ENCODE measurements at regions not wholly inside any gene's neighbourhood (a gene's known extent, or its start where the extent isn't known, plus 50 kb on each side); places are given as distances from the start of the nearest gene placed in this dataset.

GRCh38 chr5:20554001-20554400 lies 566.0 kb upstream of the CDH18 start:
- DNase-seq (ENCODE audit: low spot score): no peak

GRCh38 chr5:20537911-20538703 lies 550.1 kb upstream of the CDH18 start:
- DNase-seq (ENCODE audit: low spot score): no peak

GRCh38 chr5:20536813-20537212 lies 548.8 kb upstream of the CDH18 start:
- no peak for DNase-seq (ENCODE audit: low spot score)

GRCh38 chr5:20536341-20536740 lies 548.3 kb upstream of the CDH18 start:
- DNase-seq (ENCODE audit: low spot score): no peak

- DNase-seq (ENCODE audit: low spot score): no peak
These were observed 540.5 kb upstream of the CDH18 start for GRCh38 chr5:20528471-20528870.

- no peak for DNase-seq (ENCODE audit: low spot score)
These were observed 537.1 kb upstream of the CDH18 start for GRCh38 chr5:20524991-20525529.

GRCh38 chr5:20522905-20523482 lies 535.0 kb upstream of the CDH18 start:
- no peak for DNase-seq (ENCODE audit: low spot score)

GRCh38 chr5:20515606-20516005 lies 527.6 kb upstream of the CDH18 start:
- no peak for DNase-seq (ENCODE audit: low spot score)

GRCh38 chr5:20514145-20514544 lies 526.1 kb upstream of the CDH18 start:
- no peak for DNase-seq (ENCODE audit: low spot score)

- DNase-seq (ENCODE audit: low spot score): no peak
These were observed 512.5 kb upstream of the CDH18 start for GRCh38 chr5:20500546-20500945.

GRCh38 chr5:20498926-20499325 lies 510.9 kb upstream of the CDH18 start:
- DNase-seq (ENCODE audit: low spot score): no peak

- no peak for DNase-seq (ENCODE audit: low spot score)
These were observed 510.1 kb upstream of the CDH18 start for GRCh38 chr5:20498102-20498501.

- DNase-seq (ENCODE audit: low spot score): no peak
These were observed 509.4 kb upstream of the CDH18 start for GRCh38 chr5:20497356-20497755.

- no peak for DNase-seq (ENCODE audit: low spot score)
These were observed 506.7 kb upstream of the CDH18 start for GRCh38 chr5:20494706-20495105.

- DNase-seq (ENCODE audit: low spot score): no peak
These were observed 498.8 kb upstream of the CDH18 start for GRCh38 chr5:20486826-20487225.

- DNase-seq (ENCODE audit: low spot score): no peak
These were observed 488.0 kb upstream of the CDH18 start for GRCh38 chr5:20476016-20476415.

- no peak for DNase-seq (ENCODE audit: low spot score)
These were observed 483.0 kb upstream of the CDH18 start for GRCh38 chr5:20470997-20471396.

GRCh38 chr5:20469792-20470191 lies 481.8 kb upstream of the CDH18 start:
- DNase-seq (ENCODE audit: low spot score): no peak

GRCh38 chr5:20469390-20469789 lies 481.4 kb upstream of the CDH18 start:
- DNase-seq (ENCODE audit: low spot score): no peak

GRCh38 chr5:20466512-20466911 lies 478.5 kb upstream of the CDH18 start:
- DNase-seq (ENCODE audit: low spot score): no peak

- DNase-seq (ENCODE audit: low spot score): no peak
These were observed 475.2 kb upstream of the CDH18 start for GRCh38 chr5:20463206-20463605.

- DNase-seq (ENCODE audit: low spot score): no peak
These were observed 458.1 kb upstream of the CDH18 start for GRCh38 chr5:20446121-20446520.

- DNase-seq (ENCODE audit: low spot score): no peak
These were observed 457.4 kb upstream of the CDH18 start for GRCh38 chr5:20445326-20445860.
